A549 (cell line): ENCODE measurements at regions not wholly inside any gene's neighbourhood (a gene's known extent, or its start where the extent isn't known, plus 50 kb on each side); places are given as distances from the start of the nearest gene placed in this dataset.

Source experiments
- ATAC-seq, 2 experiments: fragments of 200-7000 bp in 1 of 2; fragments of >200 bp in 1 of 2; cut with Nextera tagmentation in 1 of 2; cut with Tn5 transposase in 1 of 2; 3 replicates each; pipeline versions ENCODE4 v1.8.0 to v1.9.1; 2018 to 2020; ENCODE audit warnings: mild to moderate bottlenecking in 1 of 2, moderate library complexity in 1 of 2
- CTCF ChIA-PET: fragments of 300-600 bp; sonication (Branson Sonifier 250); formaldehyde crosslinking; extraction: SDS; loops from one replicate; lab custom pipeline; 2021; ENCODE audit warnings: antibody characterized with exemption, inconsistent platforms; lab: Yijun Ruan, JAX
- POLR2A ChIA-PET: fragments of 350-600 bp; formaldehyde crosslinking; extraction: SDS; loops from one replicate; lab custom pipeline; 2021; ENCODE audit warnings: antibody characterized with exemption, inconsistent platforms; lab: Yijun Ruan, JAX
- DNase-seq, 2 experiments: peaks; one replicate each; pipeline versions ENCODE4 v3.0.0 to v3.0.0-alpha.2; 2011 to 2016; ENCODE audit warnings: low read depth in 1 of 2, low spot score in 1 of 2
- FAIRE-seq: peaks from 2 replicates; lab custom pipeline; 2011; peaks lifted over from hg19 to GRCh38; lab: Jason Lieb, UNC
- H3K27ac ChIP-seq, 2 experiments: fragments of >200 bp; sonication (Bioruptor Twin); formaldehyde crosslinking; 3 replicates each; pipeline ENCODE4 v1.5.1; 2016 to 2017
- H3K4me1 ChIP-seq: fragments of >200 bp; sonication (Bioruptor Twin); formaldehyde crosslinking; 3 replicates; pipeline ENCODE4 v1.6.1; 2016
- H3K4me2 ChIP-seq: fragments of >200 bp; sonication (Bioruptor Twin); formaldehyde crosslinking; 3 replicates; pipeline ENCODE4 v1.6.1; 2016
- H3K4me3 ChIP-seq: fragments of >200 bp; sonication (Bioruptor Twin); formaldehyde crosslinking; 3 replicates; pipeline ENCODE4 v1.5.1; 2016
- H3K9me3 ChIP-seq: fragments of >200 bp; sonication (Bioruptor Twin); formaldehyde crosslinking; 3 replicates; pipeline ENCODE4 v1.6.1; 2016
- BCL3 ChIP-seq: fragments of >200 bp; sonication (Bioruptor Twin); formaldehyde crosslinking; IDR thresholded peaks from 3 replicates; pipeline ENCODE4 v1.6.1; 2016
- BHLHE40 ChIP-seq: IDR thresholded peaks from 2 replicates; pipeline ENCODE4 v1.6.1; 2012; ENCODE audit warnings: low read depth, low read length, inconsistent platforms
- CBX8 ChIP-seq: fragments of 200-600 bp; sonication (generic); IDR thresholded peaks from 2 replicates; pipeline ENCODE4 v1.6.1; 2016
- CEBPB ChIP-seq, 2 experiments: fragments of >200 bp in 1 of 2; sonication (Bioruptor Twin) in 1 of 2; formaldehyde crosslinking in 1 of 2; IDR thresholded peaks; 2 replicates each; pipeline ENCODE4 v1.6.1; 2012 to 2016
- CHD2 ChIP-seq: fragments of 150-350 bp; IDR thresholded peaks from 2 replicates; pipeline ENCODE4 v1.6.1; 2014; ENCODE audit warnings: low read length; ENCODE audit not compliant: partially characterized antibody
- EHF ChIP-seq: fragments of 250-450 bp; sonication (Bioruptor Pico); IDR thresholded peaks from 2 replicates; pipeline ENCODE4 v1.5.0; 2020; ENCODE audit warnings: mild to moderate bottlenecking
- EHMT2 ChIP-seq: fragments of 200-600 bp; sonication (generic); IDR thresholded peaks from 2 replicates; pipeline ENCODE4 v1.6.1; 2016; ENCODE audit warnings: antibody characterized with exemption, low read depth, mild to moderate bottlenecking, moderate library complexity
- EP300 ChIP-seq, 2 experiments: fragments of >200 bp; sonication (Bioruptor Twin); formaldehyde crosslinking; IDR thresholded peaks; 2 replicates in 1 of 2; 3 replicates in 1 of 2; pipeline ENCODE4 v1.6.1; 2016 to 2017
- FOSB ChIP-seq: fragments of 250-450 bp; sonication (Bioruptor Pico); IDR thresholded peaks from 2 replicates; pipeline ENCODE4 v1.5.0; 2020; ENCODE audit warnings: mild to moderate bottlenecking, moderate library complexity
- FOSL2 ChIP-seq, 2 experiments: fragments of 450-650 bp in 1 of 2; fragments of >200 bp in 1 of 2; sonication (Bioruptor Twin) in 1 of 2; formaldehyde crosslinking; IDR thresholded peaks; 2 replicates each; pipeline versions ENCODE4 v1.5.0 to v1.6.1; 2016 to 2020; ENCODE audit warnings: mild to moderate bottlenecking in 1 of 2, moderate library complexity in 1 of 2
- HOXB5 ChIP-seq: fragments of 250-450 bp; sonication (Bioruptor Pico); IDR thresholded peaks from 2 replicates; pipeline ENCODE4 v1.5.0; 2020; ENCODE audit warnings: mild to moderate bottlenecking, moderate library complexity
- JUN ChIP-seq, 2 experiments: fragments of >200 bp; sonication (Bioruptor Twin); formaldehyde crosslinking; IDR thresholded peaks; 2 replicates in 1 of 2; 3 replicates in 1 of 2; pipeline ENCODE4 v1.6.1; 2016 to 2017
- JUNB ChIP-seq: fragments of >200 bp; sonication (Bioruptor Twin); formaldehyde crosslinking; IDR thresholded peaks from 2 replicates; pipeline ENCODE4 v1.6.1; 2016
- KDM1A ChIP-seq: fragments of 200-600 bp; sonication (generic); IDR thresholded peaks from 2 replicates; pipeline ENCODE4 v1.6.1; 2016; ENCODE audit warnings: low read depth, mild to moderate bottlenecking
- KDM5A ChIP-seq: fragments of 200-600 bp; sonication (generic); IDR thresholded peaks from 2 replicates; pipeline ENCODE4 v1.6.1; 2016; ENCODE audit warnings: antibody characterized with exemption, mild to moderate bottlenecking
- NPAS2 ChIP-seq: fragments of 250-450 bp; sonication (Bioruptor Pico); IDR thresholded peaks from 2 replicates; pipeline ENCODE4 v1.8.0; 2022; ENCODE audit warnings: mild to moderate bottlenecking, moderate library complexity, borderline replicate concordance
- PHF8 ChIP-seq: fragments of 200-600 bp; sonication (generic); IDR thresholded peaks from 2 replicates; pipeline ENCODE4 v1.6.1; 2016; ENCODE audit warnings: low read depth, mild to moderate bottlenecking, antibody characterized with exemption, moderate library complexity, borderline replicate concordance
- POLR2AphosphoS2 ChIP-seq: conservative IDR thresholded peaks from 2 replicates; pipeline ENCODE4 v1.6.1; 2012; ENCODE audit warnings: low read length, improper control_type of control experiment, inconsistent platforms
- RARB ChIP-seq: fragments of 250-450 bp; sonication (Bioruptor Pico); IDR thresholded peaks from 2 replicates; pipeline ENCODE4 v1.8.0; 2021; ENCODE audit warnings: mild to moderate bottlenecking, moderate library complexity
- REST ChIP-seq: fragments of 200-600 bp; sonication (generic); IDR thresholded peaks from 2 replicates; pipeline ENCODE4 v1.6.1; 2016; ENCODE audit warnings: antibody characterized with exemption, mild to moderate bottlenecking, moderate library complexity
- RFX5 ChIP-seq: fragments of 450-650 bp; IDR thresholded peaks from 2 replicates; pipeline ENCODE4 v1.7.1; 2014; ENCODE audit warnings: antibody characterized with exemption, mild to moderate bottlenecking, moderate library complexity
- SMC3 ChIP-seq: fragments of >200 bp; sonication (Bioruptor Twin); formaldehyde crosslinking; IDR thresholded peaks from 3 replicates; pipeline ENCODE4 v1.6.1; 2018; ENCODE audit warnings: inconsistent platforms
- TFCP2L1 ChIP-seq: fragments of 250-450 bp; sonication (Bioruptor Pico); IDR thresholded peaks from 2 replicates; pipeline ENCODE4 v1.5.0; 2021; ENCODE audit warnings: mild to moderate bottlenecking
- TP53 ChIP-seq: fragments of 250-450 bp; sonication (Bioruptor Pico); IDR thresholded peaks from 2 replicates; pipeline ENCODE4 v1.5.0; 2021; ENCODE audit warnings: mild to moderate bottlenecking, moderate library complexity
- USF2 ChIP-seq: fragments of 450-650 bp; IDR thresholded peaks from 2 replicates; pipeline ENCODE4 v1.6.1; 2014; ENCODE audit warnings: antibody characterized with exemption
- ZFP36 ChIP-seq: fragments of 450-650 bp; IDR thresholded peaks from 2 replicates; pipeline ENCODE4 v1.6.1; 2014; ENCODE audit warnings: borderline replicate concordance; ENCODE audit not compliant: partially characterized antibody
- ZNF302 ChIP-seq: fragments of 250-450 bp; sonication (Bioruptor Pico); IDR thresholded peaks from 2 replicates; pipeline ENCODE4 v1.9.0; 2021; ENCODE audit warnings: inconsistent platforms, mild to moderate bottlenecking, moderate library complexity
- WGBS: methylation state at CpG from one replicate; pipeline ENCODE4 v1.1.6; 2017; ENCODE audit errors: missing lambda C conversion rate; 5-methylcytosine and 5-hydroxymethylcytosine counted together

GRCh38 chr4:157558016-157558415 is 337.5 kb downstream of the GRIA2 start:
- H3K4me1 ChIP-seq, result no peaks in the 10 kb centered on the region
- TF ChIP-seq SMC3 (no peak), EHF (CRISPR knock-in tag) (no peak), RARB (CRISPR knock-in tag) (no peak), RFX5 (no peak), POLR2AphosphoS2 (no peak), JUN (IDR thresholded peaks at IDR 0.05) (no peak), JUNB (no peak), FOSB (CRISPR knock-in tag) (no peak), NPAS2 (CRISPR knock-in tag) (no peak), EHMT2 (no peak), CEBPB (IDR thresholded peaks at IDR 0.05) (no peak), CHD2 (no peak)
- TF ChIP-seq, all 56 proteins: peak for 0
- CTCF ChIA-PET, result interaction anchor here (0.9 kb wide), 1 partner anchor 909 kb away, joined by 3 read pairs; no protein-coding TSS in a partner anchor
- no peak overlapping the region for H3K4me3 ChIP-seq
- DNase-seq (no peak), FAIRE-seq (no peak), ATAC-seq (no peak)
- H3K9me3 ChIP-seq, result no peaks in the 10 kb centered on the region
- WGBS, result 29% methylated on average over 2 of the region's 2 CpGs
- POLR2A ChIA-PET, result no interaction called here
- no peak overlapping the region for H3K4me2 ChIP-seq
- no peak overlapping the region for H3K27ac ChIP-seq

- ChIA-PET CTCF (no interaction called here), POLR2A (no interaction called here)
- FAIRE-seq, result no peak
- Histone ChIP-seq H3K9me3 (no peaks in the 10 kb centered on the region), H3K4me1 (no peaks in the 10 kb centered on the region), H3K27ac (no peak overlapping the region), H3K4me3 (no peak overlapping the region), H3K4me2 (no peak overlapping the region)
- WGBS, result 22% methylated on average over 5 of the region's 5 CpGs
- no peak for ATAC-seq
- DNase-seq, result no peak
- TF ChIP-seq FOSB (CRISPR knock-in tag) (no peak), HOXB5 (CRISPR knock-in tag) (no peak), FOSL2 (IDR thresholded peaks at IDR 0.05) (no peak), FOSL2 (CRISPR knock-in tag; IDR thresholded peaks at IDR 0.05) (no peak), PHF8 (no peak), KDM5A (no peak), ZFP36 (no peak), TP53 (CRISPR knock-in tag) (no peak), KDM1A (no peak), CBX8 (no peak), BCL3 (no peak), BHLHE40 (no peak), REST (no peak), ZNF302 (CRISPR knock-in tag) (no peak), EP300 (IDR thresholded peaks at IDR 0.05) (no peak), EHF (CRISPR knock-in tag) (no peak), TFCP2L1 (CRISPR knock-in tag) (no peak), JUN (IDR thresholded peaks at IDR 0.05) (no peak), USF2 (no peak)
These were observed 329.5 kb downstream of the GRIA2 start for GRCh38 chr4:157550028-157550427.
